ENCODE measurements at regions not wholly inside any gene's neighbourhood (a gene's known extent, or its start where the extent isn't known, plus 50 kb on each side); places are given as distances from the start of the nearest gene placed in this dataset.

DNA sequence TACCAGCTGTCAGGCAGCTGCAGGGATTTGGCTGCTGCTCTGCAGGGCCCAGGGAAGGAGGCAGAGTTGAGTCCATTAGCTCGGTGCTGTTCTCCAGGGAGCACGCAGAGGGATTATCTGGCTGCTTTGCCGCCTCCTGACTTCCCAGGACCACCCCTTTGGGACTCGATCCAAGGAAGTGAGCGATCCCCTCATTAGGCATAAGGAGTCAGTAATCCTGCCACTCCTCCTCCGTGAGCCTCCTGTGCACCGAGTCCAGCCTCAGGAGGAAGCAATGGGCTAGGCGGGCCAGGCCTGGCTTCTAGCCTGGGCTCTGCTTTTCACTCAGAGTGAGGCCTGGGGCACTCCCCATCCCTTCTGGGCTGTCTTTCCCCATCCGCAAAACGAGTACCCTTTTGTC lies 417.9 kb downstream of the RPS24 start:
- no peaks in the 10 kb centered on the region for H3K9me3 Mint-ChIP-seq
- H3K36me3 Mint-ChIP-seq, result no peaks in the 10 kb centered on the region
- no peak overlapping the region for H3K4me3 Mint-ChIP-seq
- no peak overlapping the region for H3K27ac Mint-ChIP-seq
- H3K4me1 Mint-ChIP-seq, result no peaks in the 10 kb centered on the region
- DNase-seq, result no peak
- peaks cover 2 to 16% (median 7%) of the 10 kb centered on the region in 3 donors for H3K27me3 Mint-ChIP-seq (ENCODE audit: low read depth in 3 of 3)

DNA sequence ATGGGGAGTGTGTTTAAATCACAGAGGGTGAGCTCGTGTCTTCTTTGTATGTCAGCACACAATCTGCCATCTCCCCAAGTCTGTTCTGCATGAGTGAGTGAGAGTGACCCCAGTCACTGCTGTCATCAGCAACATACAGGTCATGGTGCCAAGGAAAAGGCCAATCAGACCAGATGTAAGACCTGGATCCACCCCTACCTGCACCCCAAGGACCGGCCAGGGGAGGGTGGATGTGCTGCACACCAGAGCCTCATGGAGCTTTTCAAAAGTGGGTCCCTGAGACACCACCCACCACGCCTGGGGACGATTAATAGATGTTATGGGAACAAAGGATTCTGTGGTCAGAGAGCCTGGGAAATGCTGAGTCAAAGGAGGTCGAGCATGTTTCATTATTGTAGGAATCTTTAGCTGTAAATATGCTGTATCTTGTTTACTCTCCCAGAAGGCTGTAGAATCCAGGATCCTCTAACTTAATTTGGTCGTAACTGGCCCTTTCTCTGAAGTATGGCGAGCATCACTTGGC lies 420.5 kb downstream of the RPS24 start:
- no peaks in the 10 kb centered on the region for H3K36me3 Mint-ChIP-seq
- no peak overlapping the region for H3K4me3 Mint-ChIP-seq
- H3K27ac Mint-ChIP-seq, result no peak overlapping the region
- no peaks in the 10 kb centered on the region for H3K4me1 Mint-ChIP-seq
- no peak for DNase-seq
- no peaks in the 10 kb centered on the region for H3K9me3 Mint-ChIP-seq
- H3K27me3 Mint-ChIP-seq (ENCODE audit: low read depth in 3 of 3), result peaks cover 2 to 12% (median 4%) of the 10 kb centered on the region in 3 donors

- Mint-ChIP-seq H3K27me3 (ENCODE audit: low read depth in 3 of 3) (peaks cover 3 to 10% (median 4%) of the 10 kb centered on the region in 3 donors), H3K9me3 (no peaks in the 10 kb centered on the region), H3K36me3 (no peaks in the 10 kb centered on the region), H3K27ac (no peak overlapping the region), H3K4me1 (no peaks in the 10 kb centered on the region), H3K4me3 (no peak overlapping the region)
- DNase-seq, result no peak
These were observed 421.6 kb downstream of the RPS24 start for GRCh38 chr10:78455236-78455635.

DNA sequence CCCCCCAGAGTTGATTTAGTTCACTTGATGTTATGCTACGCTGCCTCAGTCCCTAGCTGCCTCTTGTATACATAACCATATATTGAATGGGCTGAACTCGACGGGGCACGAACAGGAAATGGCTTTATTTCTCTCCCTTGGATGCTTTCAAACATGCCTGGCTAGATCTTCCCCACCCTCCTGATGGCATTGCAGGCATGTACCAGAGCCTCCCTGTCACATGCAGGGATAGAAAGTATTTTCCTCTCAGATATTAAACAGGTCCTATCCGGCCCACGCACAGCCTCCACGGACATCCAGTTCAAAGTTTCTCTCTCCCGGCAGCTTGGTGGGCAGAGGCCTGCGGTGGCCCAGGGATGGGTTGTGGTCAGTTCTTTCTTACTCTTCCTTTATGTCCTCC lies 422.1 kb downstream of the RPS24 start:
- H3K27me3 Mint-ChIP-seq (ENCODE audit: low read depth in 3 of 3), result peaks cover 4 to 9% (median 5%) of the 10 kb centered on the region in 3 donors
- no peak overlapping the region for H3K27ac Mint-ChIP-seq
- no peak for DNase-seq
- H3K9me3 Mint-ChIP-seq, result no peaks in the 10 kb centered on the region
- no peaks in the 10 kb centered on the region for H3K36me3 Mint-ChIP-seq
- H3K4me3 Mint-ChIP-seq, result no peak overlapping the region
- H3K4me1 Mint-ChIP-seq, result no peaks in the 10 kb centered on the region

DNA sequence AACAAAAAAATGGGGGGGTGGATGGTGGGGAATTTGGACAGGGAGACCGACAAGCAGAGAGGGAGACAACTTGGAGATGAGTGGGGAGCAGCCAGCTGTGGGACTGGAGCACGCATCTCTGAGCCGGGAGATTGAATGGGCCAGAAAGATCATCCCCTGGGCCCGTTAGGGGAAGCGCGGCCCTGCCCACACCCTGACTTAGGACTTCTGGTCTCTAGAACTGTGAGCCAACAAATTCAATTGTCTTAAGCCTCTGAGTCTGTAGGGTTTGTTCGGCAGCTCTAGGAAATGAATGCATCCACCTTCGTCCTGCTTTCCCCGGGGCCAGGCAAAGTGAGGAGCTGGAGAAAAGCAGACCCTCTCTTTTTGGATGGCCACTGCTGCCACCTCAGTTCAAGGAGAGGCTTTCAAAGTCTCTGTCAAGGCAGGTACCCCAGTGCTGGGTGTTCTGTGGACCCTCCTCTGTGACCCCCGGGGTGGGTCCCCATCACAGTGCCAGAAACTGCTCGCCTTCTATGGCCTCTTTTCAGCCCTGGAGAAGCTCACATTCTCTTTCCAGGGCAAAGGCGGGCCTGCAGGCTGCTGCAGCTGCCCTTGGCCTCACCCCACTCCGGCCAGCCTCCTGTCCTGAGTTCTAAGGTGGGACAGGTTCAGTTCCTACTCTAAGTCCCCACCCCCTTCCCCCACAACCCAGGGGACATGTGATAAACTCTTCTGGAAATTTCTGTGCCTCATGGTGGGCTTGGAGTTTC lies 423.2 kb downstream of the RPS24 start:
- Mint-ChIP-seq H3K36me3 (no peaks in the 10 kb centered on the region), H3K4me3 (no peak overlapping the region), H3K27me3 (ENCODE audit: low read depth in 3 of 3) (peaks cover 4 to 8% (median 5%) of the 10 kb centered on the region in 3 donors), H3K27ac (no peak overlapping the region), H3K9me3 (no peaks in the 10 kb centered on the region), H3K4me1 (no peaks in the 10 kb centered on the region)
- no peak for DNase-seq

- Mint-ChIP-seq H3K9me3 (no peaks in the 10 kb centered on the region), H3K27ac (no peak overlapping the region), H3K4me1 (no peaks in the 10 kb centered on the region), H3K27me3 (ENCODE audit: low read depth in 3 of 3) (peaks cover 2 to 7% (median 4%) of the 10 kb centered on the region in 3 donors), H3K36me3 (no peaks in the 10 kb centered on the region), H3K4me3 (no peak overlapping the region)
- no peak for DNase-seq
These were observed 424.3 kb downstream of the RPS24 start for GRCh38 chr10:78457804-78458482.

GRCh38 chr10:78458983-78459638 lies 425.4 kb downstream of the RPS24 start:
- peaks cover 2 to 4% (median 4%) of the 10 kb centered on the region in 3 donors for H3K27me3 Mint-ChIP-seq (ENCODE audit: low read depth in 3 of 3)
- H3K9me3 Mint-ChIP-seq, result no peaks in the 10 kb centered on the region
- DNase-seq, result no peak

GRCh38 chr10:78459639-78460037 lies 426.0 kb downstream of the RPS24 start:
- H3K4me3 Mint-ChIP-seq, result no peak overlapping the region
- DNase-seq, result no peak
- no peaks in the 10 kb centered on the region for H3K36me3 Mint-ChIP-seq
- H3K9me3 Mint-ChIP-seq, result no peaks in the 10 kb centered on the region
- H3K27ac Mint-ChIP-seq, result no peak overlapping the region
- peaks cover 2 to 4% (median 3%) of the 10 kb centered on the region in 3 donors for H3K27me3 Mint-ChIP-seq (ENCODE audit: low read depth in 3 of 3)
- H3K4me1 Mint-ChIP-seq, result no peaks in the 10 kb centered on the region

More at GRCh38 chr10:78458983-78459638, 425.4 kb downstream of the RPS24 start:
- Mint-ChIP-seq H3K36me3 (no peaks in the 10 kb centered on the region), H3K27ac (no peak overlapping the region), H3K4me3 (no peak overlapping the region), H3K4me1 (no peaks in the 10 kb centered on the region)

- H3K27ac Mint-ChIP-seq, result no peak overlapping the region
These were observed 426.5 kb downstream of the RPS24 start for GRCh38 chr10:78460204-78460603.

DNA sequence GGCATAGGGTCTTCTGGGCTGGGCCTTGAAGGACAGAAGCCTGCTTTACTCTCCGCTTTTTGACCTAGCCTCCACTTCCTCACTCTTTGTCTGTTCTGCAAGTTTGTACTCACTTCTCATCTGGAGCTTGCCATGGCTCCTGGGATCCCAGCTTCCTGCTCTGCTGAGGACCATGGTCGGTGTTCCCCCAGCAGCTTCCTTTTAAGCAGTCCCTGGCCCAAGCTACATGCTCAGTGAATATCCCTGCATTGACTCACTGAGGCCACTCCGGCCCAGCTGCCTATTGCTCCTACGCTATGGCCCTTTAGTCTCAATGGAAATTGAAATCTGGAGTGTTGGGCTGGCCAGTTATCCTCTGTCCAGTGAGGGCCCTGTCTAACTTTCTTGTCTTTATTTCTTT lies 427.7 kb downstream of the RPS24 start:
- Mint-ChIP-seq H3K4me3 (no peak overlapping the region), H3K27ac (no peak overlapping the region), H3K9me3 (no peaks in the 10 kb centered on the region), H3K36me3 (no peaks in the 10 kb centered on the region), H3K4me1 (no peaks in the 10 kb centered on the region), H3K27me3 (ENCODE audit: low read depth in 3 of 3) (peaks cover 0 to 2% (median 2%) of the 10 kb centered on the region in 3 donors)
- DNase-seq, result no peak

More at GRCh38 chr10:78460204-78460603, 426.5 kb downstream of the RPS24 start:
- peaks cover 0 to 2% (median 2%) of the 10 kb centered on the region in 3 donors for H3K27me3 Mint-ChIP-seq (ENCODE audit: low read depth in 3 of 3)
- no peak overlapping the region for H3K4me3 Mint-ChIP-seq
- H3K9me3 Mint-ChIP-seq, result no peaks in the 10 kb centered on the region
- H3K36me3 Mint-ChIP-seq, result no peaks in the 10 kb centered on the region
- H3K4me1 Mint-ChIP-seq, result no peaks in the 10 kb centered on the region
- no peak for DNase-seq

DNA sequence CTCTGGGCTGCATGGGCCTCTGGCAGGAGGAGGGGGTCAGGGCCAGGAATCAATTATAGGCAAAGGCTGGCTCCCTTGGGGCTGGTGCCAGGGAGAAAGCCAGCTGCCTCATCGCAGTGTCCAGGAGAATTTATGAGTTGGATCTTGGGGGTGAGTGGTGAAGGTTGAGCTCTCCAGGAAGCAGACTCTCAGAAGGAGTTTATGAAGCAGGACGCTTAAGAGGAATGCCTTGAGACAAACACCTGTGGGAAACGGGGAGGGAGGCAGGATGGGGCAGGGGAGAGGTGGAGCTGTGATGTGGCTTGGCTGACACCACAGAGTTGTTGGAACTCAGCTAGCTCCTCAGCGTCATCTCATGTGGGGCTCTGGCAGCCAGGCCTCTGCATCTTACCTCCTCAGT lies 428.5 kb downstream of the RPS24 start:
- no peak overlapping the region for H3K4me3 Mint-ChIP-seq
- no peak overlapping the region for H3K27ac Mint-ChIP-seq
- H3K4me1 Mint-ChIP-seq, result no peaks in the 10 kb centered on the region
- H3K36me3 Mint-ChIP-seq, result no peaks in the 10 kb centered on the region
- no peaks in the 10 kb centered on the region for H3K9me3 Mint-ChIP-seq
- H3K27me3 Mint-ChIP-seq (ENCODE audit: low read depth in 3 of 3), result peaks cover 0 to 2% (median 2%) of the 10 kb centered on the region in 3 donors
- no peak for DNase-seq

DNA sequence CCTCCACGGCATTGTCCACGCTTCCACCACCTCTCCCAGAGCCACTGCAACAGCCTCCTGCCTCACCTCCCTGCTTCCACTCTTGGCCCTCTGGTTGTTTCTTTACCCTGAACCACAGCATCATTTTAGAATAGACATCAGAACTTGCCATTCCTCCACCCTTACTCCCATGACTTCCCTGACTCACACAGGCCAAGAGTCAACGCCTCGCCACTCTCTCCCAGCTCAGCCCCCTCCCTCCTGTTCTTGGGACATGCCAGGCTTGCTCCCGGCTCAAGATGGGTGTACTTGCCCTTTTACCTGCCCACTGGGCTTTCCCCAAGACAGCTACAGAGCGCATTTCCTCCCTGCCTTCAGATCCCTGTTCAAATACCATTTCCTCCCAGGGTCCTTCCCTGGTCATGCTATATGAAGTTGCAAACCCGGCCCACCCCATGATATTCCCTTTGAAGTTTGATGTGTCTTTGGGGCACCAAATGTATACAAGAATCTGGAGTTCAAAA lies 429.1 kb downstream of the RPS24 start:
- no peak overlapping the region for H3K27ac Mint-ChIP-seq
- H3K4me3 Mint-ChIP-seq, result no peak overlapping the region
- no peak for DNase-seq
- H3K27me3 Mint-ChIP-seq (ENCODE audit: low read depth in 3 of 3), result peaks cover 0 to 4% (median 2%) of the 10 kb centered on the region in 3 donors
- H3K36me3 Mint-ChIP-seq, result no peaks in the 10 kb centered on the region
- no peaks in the 10 kb centered on the region for H3K9me3 Mint-ChIP-seq
- no peaks in the 10 kb centered on the region for H3K4me1 Mint-ChIP-seq

GRCh38 chr10:78464118-78464855 lies 430.6 kb downstream of the RPS24 start:
- Mint-ChIP-seq H3K27ac (no peak overlapping the region), H3K27me3 (ENCODE audit: low read depth in 3 of 3) (peaks cover 0 to 4% (median 2%) of the 10 kb centered on the region in 3 donors)
- DNase-seq, result no peak

More at GRCh38 chr10:78464118-78464855, 430.6 kb downstream of the RPS24 start:
- no peaks in the 10 kb centered on the region for H3K9me3 Mint-ChIP-seq
- H3K36me3 Mint-ChIP-seq, result no peaks in the 10 kb centered on the region
- H3K4me1 Mint-ChIP-seq, result no peaks in the 10 kb centered on the region
- H3K4me3 Mint-ChIP-seq, result no peak overlapping the region
